MM.1S (cell line): ENCODE measurements at regions not wholly inside any gene's neighbourhood (a gene's known extent, or its start where the extent isn't known, plus 50 kb on each side); places are given as distances from the start of the nearest gene placed in this dataset.

Experiments
- DNase-seq: peaks from one replicate; pipeline ENCODE4 v3.0.0-alpha.2; 2015
- H2AFZ ChIP-seq: fragments of 300-600 bp; sonication (generic); 2 replicates; pipeline ENCODE4 v1.6.0; 2016; ENCODE audit warnings: antibody characterized with exemption, low read length
- H3F3A ChIP-seq: fragments of 300-600 bp; sonication (generic); 2 replicates; pipeline ENCODE4 v1.6.1; 2016; ENCODE audit warnings: mild to moderate bottlenecking, antibody characterized with exemption, low read length, moderate library complexity, mixed read lengths; ENCODE audit not compliant: insufficient read depth
- H3K27ac ChIP-seq: fragments of 300-600 bp; sonication (generic); 2 replicates; pipeline ENCODE4 v1.5.1; 2016; ENCODE audit warnings: mild to moderate bottlenecking, low read length
- H3K27me3 ChIP-seq: fragments of 300-600 bp; sonication (generic); replicated peaks from 2 replicates; pipeline ENCODE4 v1.6.0; 2016; ENCODE audit warnings: low read length; ENCODE audit not compliant: insufficient read depth
- H3K36me3 ChIP-seq: fragments of 300-600 bp; sonication (generic); replicated peaks from 2 replicates; pipeline ENCODE4 v1.6.1; 2016; ENCODE audit warnings: mild to moderate bottlenecking, low read length, mixed read lengths; ENCODE audit not compliant: insufficient read depth
- H3K4me1 ChIP-seq: fragments of 300-600 bp; sonication (generic); 2 replicates; pipeline ENCODE4 v1.6.1; 2016; ENCODE audit warnings: low read length, mixed read lengths
- H3K4me2 ChIP-seq: fragments of 300-600 bp; sonication (generic); 2 replicates; pipeline ENCODE4 v1.6.0; 2016; ENCODE audit warnings: low read depth, low read length
- H3K4me3 ChIP-seq: fragments of 300-600 bp; sonication (generic); 2 replicates; pipeline ENCODE4 v1.5.1; 2016; ENCODE audit warnings: low read length, mixed read lengths
- H3K79me2 ChIP-seq: fragments of 300-600 bp; sonication (generic); 2 replicates; pipeline ENCODE4 v1.6.1; 2016; ENCODE audit warnings: mixed run types, low read length, mixed read lengths
- H3K9ac ChIP-seq: fragments of 300-600 bp; sonication (generic); 2 replicates; pipeline ENCODE4 v1.6.1; 2016; ENCODE audit warnings: low read length, mixed read lengths
- H3K9me2 ChIP-seq: fragments of 300-600 bp; sonication (generic); replicated peaks from 2 replicates; pipeline ENCODE4 v1.6.1; 2016; ENCODE audit warnings: mild to moderate bottlenecking, low read length, mixed read lengths; ENCODE audit not compliant: insufficient read depth
- H3K9me3 ChIP-seq: fragments of 300-600 bp; sonication (generic); replicated peaks from 2 replicates; pipeline ENCODE4 v1.6.1; 2016; ENCODE audit warnings: mild to moderate bottlenecking, low read length, mixed read lengths; ENCODE audit not compliant: insufficient read depth
- H4K20me1 ChIP-seq: fragments of 300-600 bp; sonication (generic); 2 replicates; pipeline ENCODE4 v1.6.1; 2016; ENCODE audit warnings: mild to moderate bottlenecking, low read length, moderate library complexity, mixed read lengths; ENCODE audit not compliant: insufficient read depth
- EZH2 ChIP-seq: fragments of 300-600 bp; sonication (generic); optimal IDR thresholded peaks from 2 replicates; pipeline ENCODE3; 2017; ENCODE audit warnings: low read depth, mild to moderate bottlenecking, antibody characterized with exemption, low read length, mixed read lengths
- EZH2phosphoT487 ChIP-seq: fragments of 300-600 bp; sonication (generic); IDR thresholded peaks from 2 replicates; pipeline ENCODE4 v1.6.1; 2018; ENCODE audit warnings: antibody characterized with exemption, low read length
- TF ChIP-seq, protein P1 (sequence below): fragments of 300-600 bp; sonication (generic); IDR thresholded peaks from 2 replicates; pipeline ENCODE4 v1.5.1; 2016; ENCODE audit warnings: antibody characterized with exemption, low read length, mixed read lengths

DNA sequence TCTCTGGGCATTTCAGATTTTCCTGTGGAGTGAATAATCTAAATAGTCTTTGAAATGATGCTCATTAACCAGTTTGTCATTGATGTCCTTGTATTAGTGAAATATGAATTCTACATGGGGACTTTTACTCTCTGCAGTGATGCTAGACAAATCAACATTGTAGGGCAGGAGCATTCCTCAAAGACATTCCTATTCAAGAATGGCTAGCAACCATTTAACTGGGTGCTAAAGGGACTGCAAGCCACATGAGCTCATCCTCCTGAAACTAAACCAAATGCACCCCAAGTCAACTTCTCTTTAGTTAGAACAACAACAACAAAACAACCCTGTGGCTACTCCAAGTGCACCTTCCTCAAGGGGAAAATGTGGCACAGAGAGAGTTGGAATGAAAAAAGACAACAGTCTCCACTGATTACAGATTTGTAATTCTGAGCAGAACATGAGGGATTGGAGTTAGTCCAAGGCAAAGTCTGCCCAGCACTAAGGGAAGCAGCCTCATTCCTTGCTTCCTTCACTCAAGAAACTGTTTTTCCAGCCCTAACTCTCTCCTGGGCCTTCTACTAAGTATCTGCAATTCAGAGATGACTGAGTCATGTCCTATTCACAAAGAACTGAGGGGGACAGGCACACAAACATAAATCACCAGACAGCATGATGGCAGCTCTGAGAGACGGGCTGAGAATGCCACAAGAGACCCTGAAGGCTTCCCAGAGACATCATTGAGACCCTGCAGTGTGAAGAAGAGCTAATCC, 82.0 kb upstream of the WWC1 start:
- Histone ChIP-seq H3K27ac (no peak overlapping the region), H3K9me3 (no peaks in the 10 kb centered on the region), H3K27me3 (no peaks in the 10 kb centered on the region), H3K79me2 (no peaks in the 10 kb centered on the region), H3K9ac (no peak overlapping the region), H3K4me2 (no peak overlapping the region), H4K20me1 (no peaks in the 10 kb centered on the region), H3K9me2 (no peaks in the 10 kb centered on the region), H3F3A (no peaks in the 10 kb centered on the region), H2AFZ (no peak overlapping the region), H3K36me3 (no peaks in the 10 kb centered on the region), H3K4me3 (no peak overlapping the region), H3K4me1 (no peaks in the 10 kb centered on the region)
- DNase-seq: no peak
- TF ChIP-seq, protein P1, sequence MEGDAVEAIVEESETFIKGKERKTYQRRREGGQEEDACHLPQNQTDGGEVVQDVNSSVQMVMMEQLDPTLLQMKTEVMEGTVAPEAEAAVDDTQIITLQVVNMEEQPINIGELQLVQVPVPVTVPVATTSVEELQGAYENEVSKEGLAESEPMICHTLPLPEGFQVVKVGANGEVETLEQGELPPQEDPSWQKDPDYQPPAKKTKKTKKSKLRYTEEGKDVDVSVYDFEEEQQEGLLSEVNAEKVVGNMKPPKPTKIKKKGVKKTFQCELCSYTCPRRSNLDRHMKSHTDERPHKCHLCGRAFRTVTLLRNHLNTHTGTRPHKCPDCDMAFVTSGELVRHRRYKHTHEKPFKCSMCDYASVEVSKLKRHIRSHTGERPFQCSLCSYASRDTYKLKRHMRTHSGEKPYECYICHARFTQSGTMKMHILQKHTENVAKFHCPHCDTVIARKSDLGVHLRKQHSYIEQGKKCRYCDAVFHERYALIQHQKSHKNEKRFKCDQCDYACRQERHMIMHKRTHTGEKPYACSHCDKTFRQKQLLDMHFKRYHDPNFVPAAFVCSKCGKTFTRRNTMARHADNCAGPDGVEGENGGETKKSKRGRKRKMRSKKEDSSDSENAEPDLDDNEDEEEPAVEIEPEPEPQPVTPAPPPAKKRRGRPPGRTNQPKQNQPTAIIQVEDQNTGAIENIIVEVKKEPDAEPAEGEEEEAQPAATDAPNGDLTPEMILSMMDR: no peak
- no peak for TF ChIP-seq EZH2
- no peak for TF ChIP-seq EZH2phosphoT487

DNA sequence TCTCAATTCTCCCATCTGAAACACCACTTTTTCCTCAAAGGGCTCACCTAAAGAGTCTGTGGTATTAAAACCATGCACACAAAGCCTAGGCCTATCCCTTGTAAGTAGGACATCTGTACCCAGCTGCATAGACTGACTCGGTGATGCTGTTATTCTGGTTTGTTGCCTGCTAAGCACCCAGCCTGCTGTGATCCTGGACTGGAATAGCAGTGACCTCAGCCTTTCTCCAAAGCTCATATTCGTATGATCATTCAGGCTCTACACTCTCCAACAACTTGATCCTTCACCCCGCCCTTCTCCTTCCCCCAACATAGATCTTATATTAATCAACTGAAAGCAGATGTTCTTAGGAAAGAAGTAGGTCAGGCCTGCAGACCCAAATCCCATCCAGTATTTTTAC, 81.4 kb upstream of the WWC1 start:
- Histone ChIP-seq H3F3A (no peaks in the 10 kb centered on the region), H2AFZ (no peak overlapping the region), H3K27me3 (no peaks in the 10 kb centered on the region), H4K20me1 (no peaks in the 10 kb centered on the region), H3K9me2 (no peaks in the 10 kb centered on the region), H3K4me1 (no peaks in the 10 kb centered on the region), H3K4me3 (no peak overlapping the region), H3K9ac (no peak overlapping the region), H3K27ac (no peak overlapping the region), H3K79me2 (no peaks in the 10 kb centered on the region), H3K36me3 (no peaks in the 10 kb centered on the region), H3K4me2 (no peak overlapping the region), H3K9me3 (no peaks in the 10 kb centered on the region)
- DNase-seq: no peak
- TF ChIP-seq EZH2: no peak
- TF ChIP-seq, protein P1: no peak
- no peak for TF ChIP-seq EZH2phosphoT487

DNA sequence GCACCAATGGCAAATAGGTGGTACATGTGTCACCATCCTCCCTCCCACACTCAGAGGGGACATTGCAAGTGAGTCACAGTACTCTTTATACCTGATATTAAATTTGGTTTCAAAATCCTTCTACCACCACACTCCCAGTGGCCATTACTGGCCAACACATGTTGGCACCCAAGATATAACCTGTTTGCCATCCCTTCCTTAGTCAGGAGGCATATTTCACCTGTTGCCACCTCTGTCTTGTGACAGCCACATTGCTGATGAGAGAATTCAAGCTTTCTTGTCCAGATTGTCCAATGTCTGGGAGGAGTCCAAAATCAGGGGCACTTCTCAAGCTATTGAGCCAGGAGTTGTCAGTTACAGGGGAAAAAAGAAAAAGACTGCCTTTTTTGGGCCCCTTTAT, 80.2 kb upstream of the WWC1 start:
- H3F3A ChIP-seq: no peaks in the 10 kb centered on the region
- H3K27ac ChIP-seq: no peak overlapping the region
- no peak overlapping the region for H3K9ac ChIP-seq
- no peaks in the 10 kb centered on the region for H3K79me2 ChIP-seq
- no peak overlapping the region for H3K4me3 ChIP-seq
- no peaks in the 10 kb centered on the region for H3K9me2 ChIP-seq
- H2AFZ ChIP-seq: no peak overlapping the region
- DNase-seq: no peak
- H3K9me3 ChIP-seq: no peaks in the 10 kb centered on the region
- H3K4me1 ChIP-seq: no peaks in the 10 kb centered on the region
- H3K27me3 ChIP-seq: no peaks in the 10 kb centered on the region
- no peak overlapping the region for H3K4me2 ChIP-seq
- H4K20me1 ChIP-seq: no peaks in the 10 kb centered on the region
- TF ChIP-seq EZH2 (no peak), EZH2phosphoT487 (no peak)
- TF ChIP-seq, protein P1: no peak
- no peaks in the 10 kb centered on the region for H3K36me3 ChIP-seq
